Mesenchymal stem cell (in vitro differentiated cells and primary cell): ENCODE measurements at regions not wholly inside any gene's neighbourhood (a gene's known extent, or its start where the extent isn't known, plus 50 kb on each side); places are given as distances from the start of the nearest gene placed in this dataset.

Experiments used
- DNase-seq: peaks from one replicate; pipeline ENCODE4 v3.0.0-alpha.2; 2013
- H2AFZ ChIP-seq: one replicate; pipeline ENCODE4 v1.6.1; 2013; ENCODE audit warnings: low read depth, mild to moderate bottlenecking, control low read depth, inconsistent platforms, low read length, moderate library complexity
- H2AK5ac ChIP-seq: 2 replicates; pipeline ENCODE4 v1.6.1; 2013; ENCODE audit warnings: low read length, moderate library complexity, mild to moderate bottlenecking, inconsistent platforms; ENCODE audit not compliant: severe bottlenecking
- H2BK120ac ChIP-seq: one replicate; pipeline ENCODE4 v1.6.1; 2013; ENCODE audit warnings: low read depth, mild to moderate bottlenecking, inconsistent platforms, low read length, moderate library complexity
- H2BK12ac ChIP-seq, 2 experiments: one replicate each; pipeline ENCODE4 v1.6.1; 2013; ENCODE audit warnings: inconsistent platforms in 2 of 2, low read length in 2 of 2, mild to moderate bottlenecking in 2 of 2, moderate library complexity in 2 of 2, control low read depth in 1 of 2
- H2BK15ac ChIP-seq: one replicate; pipeline ENCODE4 v1.6.1; 2013; ENCODE audit warnings: mild to moderate bottlenecking, low read depth, inconsistent platforms; ENCODE audit not compliant: poor library complexity, severe bottlenecking
- H2BK5ac ChIP-seq: 2 replicates; pipeline ENCODE4 v1.6.1; 2013; ENCODE audit warnings: low read depth, mild to moderate bottlenecking, low read length, control low read depth, inconsistent platforms; ENCODE audit not compliant: poor library complexity, severe bottlenecking
- H3K14ac ChIP-seq, 2 experiments: one replicate each; pipeline ENCODE4 v1.6.1; 2013; ENCODE audit warnings: inconsistent platforms in 2 of 2, low read length in 2 of 2, control low read depth in 1 of 2, mild to moderate bottlenecking in 1 of 2, moderate library complexity in 1 of 2
- H3K18ac ChIP-seq, 2 experiments: one replicate each; pipeline ENCODE4 v1.6.1; 2013; ENCODE audit warnings: inconsistent platforms in 2 of 2, low read length in 2 of 2, control low read depth in 1 of 2, low read depth in 1 of 2, mild to moderate bottlenecking in 1 of 2
- H3K23ac ChIP-seq, 2 experiments: one replicate each; pipeline ENCODE4 v1.6.1; 2013; ENCODE audit warnings: inconsistent platforms in 2 of 2, low read length in 2 of 2, mild to moderate bottlenecking in 2 of 2, moderate library complexity in 2 of 2, control low read depth in 1 of 2
- H3K27ac ChIP-seq: 2 replicates; pipeline ENCODE4 v1.5.1; 2013; ENCODE audit warnings: mild to moderate bottlenecking, moderate library complexity, low read length, control low read depth, inconsistent platforms; ENCODE audit not compliant: poor library complexity, severe bottlenecking
- H3K27me3 ChIP-seq, 2 experiments: 2 replicates each; pipeline versions ENCODE4 v1.6.1 to v1.7.0; 2013; ENCODE audit warnings: low read length in 2 of 2, mild to moderate bottlenecking in 2 of 2, moderate library complexity in 2 of 2, control low read depth in 1 of 2, inconsistent platforms in 1 of 2; ENCODE audit not compliant: control insufficient read depth in 1 of 2, insufficient read depth in 1 of 2
- H3K36me3 ChIP-seq, 2 experiments: 2 replicates each; pipeline versions ENCODE4 v1.6.1 to v1.7.0; 2013; ENCODE audit warnings: low read length in 2 of 2, control low read depth in 1 of 2, inconsistent platforms in 1 of 2, low read depth in 1 of 2, mild to moderate bottlenecking in 1 of 2; ENCODE audit not compliant: insufficient read depth in 2 of 2, control insufficient read depth in 1 of 2
- H3K4ac ChIP-seq, 2 experiments: one replicate each; pipeline ENCODE4 v1.6.1; 2013; ENCODE audit warnings: inconsistent platforms in 2 of 2, low read length in 2 of 2, mild to moderate bottlenecking in 2 of 2, moderate library complexity in 2 of 2, control low read depth in 1 of 2, low read depth in 1 of 2
- H3K4me1 ChIP-seq: 2 replicates; pipeline ENCODE4 v1.6.1; 2013; ENCODE audit warnings: low read depth, low read length, control low read depth; ENCODE audit not compliant: control insufficient read depth, insufficient read depth
- H3K4me2 ChIP-seq: 2 replicates; pipeline ENCODE4 v1.6.1; 2013; ENCODE audit warnings: low read length, mild to moderate bottlenecking, inconsistent platforms; ENCODE audit not compliant: poor library complexity, severe bottlenecking
- H3K4me3 ChIP-seq, 2 experiments: 2 replicates each; pipeline versions ENCODE4 v1.5.1 to v1.7.0; 2013; ENCODE audit warnings: low read length in 2 of 2, mild to moderate bottlenecking in 2 of 2, control low read depth in 1 of 2, low read depth in 1 of 2; ENCODE audit not compliant: insufficient read depth in 1 of 2
- H3K79me1 ChIP-seq: replicated peaks from 2 replicates; pipeline ENCODE4 v1.6.1; 2013; ENCODE audit warnings: mild to moderate bottlenecking, control low read depth, low read length, inconsistent platforms; ENCODE audit not compliant: poor library complexity, severe bottlenecking
- H3K9ac ChIP-seq: 2 replicates; pipeline ENCODE4 v1.7.0; 2013; ENCODE audit warnings: mild to moderate bottlenecking, low read length, moderate library complexity
- H3K9me3 ChIP-seq: 2 replicates; pipeline ENCODE4 v1.7.0; 2013; ENCODE audit warnings: mild to moderate bottlenecking, low read length; ENCODE audit not compliant: control insufficient read depth
- H4K8ac ChIP-seq: one replicate; pipeline ENCODE4 v1.6.1; 2013; ENCODE audit warnings: inconsistent platforms, mild to moderate bottlenecking, low read length, moderate library complexity
- H4K91ac ChIP-seq: one replicate; pipeline ENCODE4 v1.6.1; 2013; ENCODE audit warnings: mild to moderate bottlenecking, low read length, inconsistent platforms
- WGBS: methylation state at CpG from one replicate; pipeline ENCODE4 v1.1.7; 2013; ENCODE audit warnings: mixed read lengths; 5-methylcytosine and 5-hydroxymethylcytosine counted together

DNA sequence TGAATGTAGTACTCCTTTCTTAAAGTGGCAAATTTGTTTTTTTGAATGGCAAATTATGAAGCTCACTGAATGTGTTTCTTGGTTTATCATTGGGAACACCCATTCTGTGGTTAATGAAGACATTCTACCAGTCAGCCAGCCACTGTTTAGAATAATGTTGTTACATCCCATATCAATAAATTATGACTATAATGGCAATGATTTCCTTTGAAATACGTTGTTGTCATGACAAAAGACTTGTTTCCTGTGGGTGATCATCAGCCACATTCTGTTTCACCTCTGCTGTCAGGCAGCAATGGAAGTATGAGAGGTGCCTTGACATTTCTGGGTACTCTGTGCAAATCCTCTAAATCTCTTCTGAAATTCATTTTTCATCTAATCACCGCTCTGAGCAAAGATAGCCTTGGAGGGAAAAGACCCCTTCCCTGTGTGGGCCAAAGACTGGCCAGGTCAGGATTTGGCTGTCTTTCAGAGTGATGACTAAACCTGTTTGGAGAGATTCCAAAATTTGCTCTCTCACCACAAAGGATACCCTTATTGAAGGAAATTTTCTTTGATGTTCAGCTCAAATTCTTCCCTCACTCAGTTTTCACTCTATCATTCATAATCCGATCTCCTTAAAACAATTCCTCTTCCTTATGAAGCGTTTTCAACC, 869.2 kb downstream of the BCL11A start:
- no peak overlapping the region for H2BK120ac ChIP-seq
- no peak for DNase-seq
- no peaks in the 10 kb centered on the region for H3K4me1 ChIP-seq
- H3K27me3 ChIP-seq = no peaks in the 10 kb centered on the region
- no peak overlapping the region for H2BK12ac ChIP-seq
- H3K36me3 ChIP-seq = no peaks in the 10 kb centered on the region
- H3K4me3 ChIP-seq = no peak overlapping the region
- no peak overlapping the region for H2BK5ac ChIP-seq
- peaks cover 5% of the 10 kb centered on the region for H3K9me3 ChIP-seq
- H3K79me1 ChIP-seq = no peaks in the 10 kb centered on the region
- no peak overlapping the region for H2BK15ac ChIP-seq
- 52% methylated on average over 2 of the region's 4 CpGs for WGBS
- H4K8ac ChIP-seq = no peak overlapping the region
- no peak overlapping the region for H3K9ac ChIP-seq
- H3K4ac ChIP-seq = no peak overlapping the region
- no peak overlapping the region for H3K18ac ChIP-seq
- H3K4me2 ChIP-seq = no peak overlapping the region
- H3K23ac ChIP-seq = no peak overlapping the region
- H2AK5ac ChIP-seq = no peak overlapping the region
- H4K91ac ChIP-seq = no peak overlapping the region
- no peak overlapping the region for H2AFZ ChIP-seq
- no peak overlapping the region for H3K14ac ChIP-seq
- H3K27ac ChIP-seq = no peak overlapping the region

DNA sequence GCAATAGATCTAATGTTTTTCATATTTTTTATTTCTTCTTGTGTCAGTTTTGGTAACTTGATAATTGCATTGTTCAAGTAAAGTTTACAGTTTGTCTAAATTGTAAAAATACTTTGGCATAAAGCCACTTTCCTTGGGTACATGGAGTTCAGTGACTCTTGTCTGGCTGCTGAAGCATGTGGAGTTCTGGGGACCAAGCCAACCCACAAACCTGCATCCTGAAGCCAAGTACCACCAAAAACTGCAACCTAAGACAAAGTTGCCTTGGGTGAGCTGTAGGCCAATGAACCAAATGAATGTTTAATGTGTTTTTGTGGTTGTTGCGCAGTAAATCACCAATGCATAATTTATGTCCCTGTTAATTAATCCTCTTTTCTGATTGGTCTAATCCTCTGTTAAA, 872.6 kb downstream of the BCL11A start:
- no CpG with 5 or more reads among the region's 1 CpG for WGBS
- Histone ChIP-seq H2BK120ac (no peak overlapping the region), H4K91ac (no peak overlapping the region), H3K23ac (no peak overlapping the region), H3K79me1 (no peaks in the 10 kb centered on the region), H3K9me3 (no peaks in the 10 kb centered on the region), H3K14ac (no peak overlapping the region), H3K27me3 (no peaks in the 10 kb centered on the region), H2BK5ac (no peak overlapping the region), H3K9ac (no peak overlapping the region), H2AK5ac (no peak overlapping the region), H3K4me2 (no peak overlapping the region), H2BK12ac (no peak overlapping the region), H2AFZ (no peak overlapping the region), H2BK15ac (no peak overlapping the region), H3K27ac (no peak overlapping the region), H3K36me3 (no peaks in the 10 kb centered on the region), H3K4me3 (no peak overlapping the region), H4K8ac (no peak overlapping the region), H3K18ac (no peak overlapping the region), H3K4ac (no peak overlapping the region), H3K4me1 (no peaks in the 10 kb centered on the region)
- no peak for DNase-seq

DNA sequence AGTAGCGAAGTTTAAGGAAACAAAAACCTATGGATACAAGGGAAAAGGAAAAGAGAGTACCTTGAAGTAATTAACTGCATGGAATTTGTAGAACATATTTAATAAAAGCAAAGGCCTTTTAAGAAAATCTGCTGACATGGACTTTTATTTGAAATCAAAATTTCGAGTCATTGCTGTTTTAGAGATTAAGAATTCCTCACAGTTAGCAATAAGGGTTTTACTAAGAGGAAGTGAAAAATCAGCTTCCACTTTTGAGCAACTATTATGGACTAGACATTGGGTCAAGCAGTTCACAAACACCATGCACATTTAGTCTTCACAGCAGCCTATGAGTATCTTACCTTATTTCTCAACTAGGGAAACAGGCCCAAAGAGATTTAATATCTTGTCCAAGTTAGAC, 876.3 kb downstream of the BCL11A start:
- H3K4ac ChIP-seq = no peak overlapping the region
- no peaks in the 10 kb centered on the region for H3K36me3 ChIP-seq
- H3K27me3 ChIP-seq = no peaks in the 10 kb centered on the region
- no peak overlapping the region for H4K8ac ChIP-seq
- no peak for DNase-seq
- H2BK15ac ChIP-seq = no peak overlapping the region
- no peak overlapping the region for H3K18ac ChIP-seq
- H3K9ac ChIP-seq = no peak overlapping the region
- no peak overlapping the region for H2BK5ac ChIP-seq
- 40% methylated on average over 1 of the region's 2 CpGs for WGBS
- no peak overlapping the region for H3K14ac ChIP-seq
- H3K4me3 ChIP-seq = no peak overlapping the region
- no peaks in the 10 kb centered on the region for H3K9me3 ChIP-seq
- no peak overlapping the region for H3K4me2 ChIP-seq
- H3K4me1 ChIP-seq = no peaks in the 10 kb centered on the region
- no peaks in the 10 kb centered on the region for H3K79me1 ChIP-seq
- H2AFZ ChIP-seq = no peak overlapping the region
- H2BK120ac ChIP-seq = no peak overlapping the region
- H3K27ac ChIP-seq = no peak overlapping the region
- no peak overlapping the region for H3K23ac ChIP-seq
- no peak overlapping the region for H2AK5ac ChIP-seq
- H2BK12ac ChIP-seq = no peak overlapping the region
- no peak overlapping the region for H4K91ac ChIP-seq

DNA sequence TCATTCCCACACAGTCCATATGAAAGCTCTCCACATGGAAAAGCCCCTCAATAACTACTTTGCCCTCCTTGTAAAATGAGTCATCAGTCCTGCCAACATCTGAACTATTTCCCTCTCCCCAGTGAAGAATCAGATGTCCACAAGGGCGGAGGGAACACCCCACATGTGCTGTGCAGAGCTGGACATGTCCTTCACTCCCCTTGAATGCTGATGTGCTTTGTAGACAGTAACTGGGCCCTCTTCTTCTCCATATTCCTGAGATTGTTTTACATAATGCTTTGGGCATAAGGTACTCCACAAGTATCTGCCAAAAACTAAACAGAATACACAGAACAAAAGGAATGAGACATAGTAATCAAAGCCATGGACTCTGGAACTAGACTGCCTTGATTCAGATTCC, 879.4 kb downstream of the BCL11A start:
- Histone ChIP-seq H3K36me3 (no peaks in the 10 kb centered on the region), H3K4ac (no peak overlapping the region), H3K23ac (no peak overlapping the region), H3K9ac (no peak overlapping the region), H3K14ac (no peak overlapping the region), H2BK120ac (no peak overlapping the region), H2AFZ (no peak overlapping the region), H3K18ac (no peak overlapping the region), H3K9me3 (no peaks in the 10 kb centered on the region), H3K27me3 (no peaks in the 10 kb centered on the region), H4K91ac (no peak overlapping the region), H3K27ac (no peak overlapping the region), H2BK12ac (no peak overlapping the region), H2BK5ac (no peak overlapping the region), H4K8ac (no peak overlapping the region), H3K79me1 (no peaks in the 10 kb centered on the region), H3K4me2 (no peak overlapping the region), H3K4me1 (no peaks in the 10 kb centered on the region), H3K4me3 (no peak overlapping the region), H2BK15ac (no peak overlapping the region), H2AK5ac (no peak overlapping the region)
- 54% methylated on average over 1 of the region's 1 CpG for WGBS
- no peak for DNase-seq
